HG02571 (cell line): ENCODE measurements at regions not wholly inside any gene's neighbourhood (a gene's known extent, or its start where the extent isn't known, plus 50 kb on each side); places are given as distances from the start of the nearest gene placed in this dataset.

Experiments used
- ATAC-seq: cut with Tn5 transposase; IDR thresholded peaks from one replicate; pipeline ENCODE4 v1.9.1; 2021; ENCODE audit warnings: mild to moderate bottlenecking, moderate library complexity; ENCODE audit not compliant: unreplicated experiment

- ATAC-seq = no peak
Measured at GRCh38 chr6:105779110-105779509, 307.0 kb upstream of the PRDM1 start.

- no peak for ATAC-seq
Measured at GRCh38 chr6:105775095-105775494, 311.0 kb upstream of the PRDM1 start.

GRCh38 chr6:105774247-105774646 is 311.9 kb upstream of the PRDM1 start:
- ATAC-seq = peak; percentile 93

DNA sequence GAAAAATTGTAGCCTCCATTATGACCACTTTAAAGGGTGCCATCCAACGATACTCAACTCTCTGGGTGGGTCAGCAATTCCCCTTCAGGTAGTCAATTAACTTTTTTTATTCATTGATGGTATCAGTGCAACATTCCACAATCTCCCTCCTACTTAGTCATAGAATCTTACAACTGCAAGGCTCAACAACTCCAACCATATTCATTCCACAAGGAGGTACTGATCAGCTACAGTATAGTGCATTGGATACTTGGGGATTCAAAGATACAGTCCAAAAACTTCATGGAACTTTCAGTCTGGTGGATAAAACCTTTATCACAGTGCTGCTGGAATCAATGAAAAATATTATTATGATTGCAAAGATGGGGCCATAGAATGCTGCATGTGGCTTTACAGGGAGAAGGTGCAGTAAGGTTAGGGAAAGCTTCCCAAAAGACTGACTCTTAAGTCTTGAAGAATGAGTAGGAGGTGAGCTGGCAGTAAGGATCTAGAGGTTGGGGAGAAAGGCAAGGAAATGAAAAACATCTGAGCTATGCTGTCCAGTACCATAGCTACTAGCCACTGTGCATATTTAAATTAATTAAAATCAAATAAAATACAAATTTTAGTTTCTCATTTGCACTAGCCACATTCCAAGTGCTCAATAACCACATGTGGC is 314.7 kb upstream of the PRDM1 start:
- ATAC-seq = no peak

DNA sequence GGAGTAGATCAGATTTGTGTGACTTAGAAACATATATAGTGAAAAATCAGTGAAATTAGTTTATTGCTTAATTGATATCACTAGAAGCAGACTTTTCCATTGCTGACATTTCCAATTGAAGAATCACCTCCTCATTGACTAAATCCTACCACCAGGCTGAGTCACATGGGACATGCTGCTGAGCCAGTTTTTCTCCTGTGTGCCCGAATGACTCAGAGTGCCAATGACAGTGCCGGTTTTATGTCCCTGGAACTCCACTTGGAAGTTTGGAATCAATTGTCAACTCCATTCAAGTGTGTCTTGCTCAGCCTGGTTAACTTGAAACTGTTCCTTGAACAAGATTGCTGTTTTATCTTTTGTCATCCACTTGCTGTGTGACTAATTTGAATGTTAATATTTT is 316.1 kb upstream of the PRDM1 start:
- ATAC-seq = no peak

- no peak for ATAC-seq
Measured at GRCh38 chr6:105769197-105769596, 316.9 kb upstream of the PRDM1 start.

GRCh38 chr6:105767541-105767940 is 318.6 kb upstream of the PRDM1 start:
- ATAC-seq = no peak

- no peak for ATAC-seq
Measured at GRCh38 chr6:105765239-105765638, 320.9 kb upstream of the PRDM1 start.

DNA sequence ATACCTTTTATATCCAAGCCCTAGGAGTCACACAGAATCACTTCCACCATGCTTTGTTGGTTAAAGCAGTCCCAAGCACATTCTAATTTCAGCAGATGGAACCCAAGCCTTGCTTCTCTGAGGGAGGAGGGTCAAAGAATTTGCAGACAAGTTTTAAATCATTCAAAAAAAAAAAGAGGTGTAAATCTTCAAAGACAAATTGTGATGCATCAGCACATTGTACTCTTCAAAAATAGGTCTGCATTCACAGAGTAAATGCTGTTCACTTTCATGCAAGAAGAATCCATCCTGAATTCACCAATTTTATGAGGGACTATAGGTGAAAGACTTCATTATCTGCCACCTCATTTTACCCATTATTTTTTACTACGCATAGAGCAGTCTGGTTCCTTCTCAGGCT is 321.8 kb upstream of the PRDM1 start:
- no peak for ATAC-seq

DNA sequence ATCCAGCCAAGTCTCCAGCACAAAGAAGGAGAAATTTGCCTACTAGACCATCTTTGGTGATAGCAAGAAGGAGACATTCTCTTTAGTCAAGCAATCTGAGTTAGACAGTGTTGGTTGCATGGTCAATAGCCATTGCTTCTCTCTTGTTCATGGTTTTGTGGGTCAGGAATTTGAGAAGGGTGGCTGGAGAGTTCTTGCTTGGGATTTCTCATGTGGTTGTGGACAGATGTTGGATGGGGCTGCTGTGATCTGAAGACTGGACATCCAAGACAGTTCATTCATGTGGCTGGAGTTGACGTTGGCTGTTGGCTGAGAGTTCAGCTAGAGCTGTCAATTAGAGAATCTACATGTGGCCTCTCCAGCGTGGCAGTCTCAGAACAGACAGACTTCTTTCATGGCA is 322.3 kb upstream of the PRDM1 start:
- ATAC-seq = no peak

GRCh38 chr6:105760746-105761145 is 325.4 kb upstream of the PRDM1 start:
- ATAC-seq = no peak

DNA sequence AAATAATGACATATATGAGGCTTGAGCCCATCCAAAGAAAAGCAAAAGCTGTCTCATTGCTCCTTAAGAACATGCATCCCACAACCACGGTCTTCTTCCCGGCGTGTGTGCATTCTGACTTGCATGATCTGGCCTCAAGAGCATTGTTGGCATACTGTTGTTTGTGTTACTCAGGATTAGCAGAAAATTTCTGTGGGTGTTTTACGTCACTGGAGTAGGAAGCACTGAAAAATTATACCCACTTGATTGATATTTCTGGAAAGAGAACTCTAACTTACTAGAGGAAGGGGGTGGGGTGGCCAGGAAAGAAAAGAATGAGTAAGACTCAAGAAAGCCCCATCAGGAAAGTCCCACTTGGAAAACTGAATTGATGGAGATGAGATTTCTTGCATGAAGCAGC is 326.2 kb upstream of the PRDM1 start:
- no peak for ATAC-seq

- ATAC-seq = no peak
Measured at GRCh38 chr6:105759015-105759414, 327.1 kb upstream of the PRDM1 start.

- peak; percentile 91 for ATAC-seq
Measured at GRCh38 chr6:105757512-105758200, 328.5 kb upstream of the PRDM1 start.

GRCh38 chr6:105755885-105756284 is 330.3 kb upstream of the PRDM1 start:
- no peak for ATAC-seq

DNA sequence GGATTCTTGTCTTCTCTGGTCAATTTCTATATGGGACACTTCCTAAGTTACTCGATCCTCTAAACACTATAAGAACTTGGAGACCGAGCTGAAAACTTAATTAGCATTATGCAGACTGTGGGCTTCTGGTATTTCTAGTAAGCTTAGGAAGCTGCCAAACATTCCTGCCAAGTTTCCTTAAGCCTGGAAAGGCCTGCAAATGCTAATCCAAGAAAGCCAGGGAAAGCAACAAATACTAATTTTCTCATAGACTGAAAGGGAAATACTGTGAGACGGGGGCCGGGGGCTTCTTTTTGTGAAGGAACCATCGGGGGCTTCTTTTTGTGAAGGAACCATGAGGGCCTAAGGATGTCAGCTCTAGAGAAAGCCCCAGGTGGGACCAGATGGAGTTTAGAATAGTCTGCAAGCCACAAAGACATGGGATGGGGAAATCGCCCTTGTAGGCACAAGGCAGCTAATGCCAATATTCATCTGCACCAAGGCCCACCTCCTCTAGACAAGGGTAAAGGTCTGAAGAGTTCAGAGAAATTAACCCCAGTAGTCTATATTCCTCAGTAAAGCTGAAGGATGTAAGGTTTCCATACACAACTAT is 332.4 kb upstream of the PRDM1 start:
- no peak for ATAC-seq

- ATAC-seq = no peak
Measured at GRCh38 chr6:105753207-105753606, 332.9 kb upstream of the PRDM1 start.

GRCh38 chr6:105750089-105750488 is 336.0 kb upstream of the PRDM1 start:
- no peak for ATAC-seq

DNA sequence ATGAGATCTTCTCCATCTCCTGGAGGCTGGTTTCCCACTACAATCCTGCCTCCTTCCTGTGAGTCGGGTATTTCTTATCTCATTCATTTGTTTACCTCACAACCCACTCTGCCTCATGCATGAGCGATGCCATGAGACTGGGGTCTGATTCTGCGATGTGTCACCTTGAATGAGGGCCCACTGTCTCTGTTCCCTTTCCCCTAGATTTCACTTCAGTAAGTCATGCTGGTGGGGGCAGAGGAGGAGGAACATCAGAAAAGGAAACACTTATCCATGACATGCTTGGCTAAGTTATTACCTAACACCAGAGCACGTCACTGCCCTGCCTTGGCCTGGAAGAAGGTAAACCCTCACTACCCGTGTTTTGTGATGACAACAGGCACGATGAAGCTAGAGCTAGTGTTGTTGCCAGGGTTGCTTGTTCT is 337.4 kb upstream of the PRDM1 start:
- no peak for ATAC-seq

DNA sequence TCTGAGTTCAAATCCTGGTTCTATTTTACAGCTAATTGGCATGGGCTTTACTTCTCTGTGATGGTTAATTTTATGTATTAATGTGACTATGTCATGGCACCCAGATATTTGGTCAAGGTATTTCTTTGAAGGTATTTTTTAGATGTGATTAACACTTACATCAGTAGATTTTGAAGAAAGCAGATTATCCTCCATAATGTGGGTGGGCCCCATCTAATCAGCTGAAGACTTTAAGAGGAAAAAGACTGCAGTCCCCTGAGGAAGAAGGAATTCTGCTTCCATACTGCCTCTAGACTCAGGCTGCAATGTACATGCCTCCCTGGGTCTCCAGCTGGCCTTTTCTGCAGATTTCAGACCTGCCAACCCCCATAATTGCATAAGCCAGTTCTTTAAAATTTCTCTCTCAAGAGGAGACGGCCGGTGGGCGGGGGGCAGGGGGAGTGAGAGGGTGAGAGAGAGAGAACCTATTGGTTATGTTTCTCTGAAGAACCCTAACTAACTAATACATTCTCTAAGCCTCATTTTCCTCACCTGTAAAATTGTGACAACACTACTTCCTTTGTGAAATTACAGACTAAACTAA is 338.2 kb upstream of the PRDM1 start:
- ATAC-seq = no peak

DNA sequence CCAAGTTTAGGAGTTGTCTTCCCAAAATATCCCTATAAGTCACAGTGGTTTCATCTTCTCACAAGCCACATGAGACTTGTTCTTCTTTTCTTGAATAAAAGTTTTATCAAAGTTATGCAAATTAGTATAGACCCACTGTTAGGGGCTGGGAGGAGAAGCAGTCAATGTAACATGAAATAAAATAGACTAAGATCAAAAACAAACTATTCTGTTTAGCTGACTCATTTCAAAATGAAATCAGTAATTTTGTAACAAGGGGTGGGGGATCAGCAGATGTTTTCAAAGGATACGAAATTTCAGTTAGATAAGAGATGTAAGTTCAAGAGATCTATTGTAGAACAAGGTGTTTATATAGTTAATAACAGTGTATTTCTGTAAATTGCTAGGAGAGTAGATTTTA is 339.6 kb upstream of the PRDM1 start:
- ATAC-seq = no peak

DNA sequence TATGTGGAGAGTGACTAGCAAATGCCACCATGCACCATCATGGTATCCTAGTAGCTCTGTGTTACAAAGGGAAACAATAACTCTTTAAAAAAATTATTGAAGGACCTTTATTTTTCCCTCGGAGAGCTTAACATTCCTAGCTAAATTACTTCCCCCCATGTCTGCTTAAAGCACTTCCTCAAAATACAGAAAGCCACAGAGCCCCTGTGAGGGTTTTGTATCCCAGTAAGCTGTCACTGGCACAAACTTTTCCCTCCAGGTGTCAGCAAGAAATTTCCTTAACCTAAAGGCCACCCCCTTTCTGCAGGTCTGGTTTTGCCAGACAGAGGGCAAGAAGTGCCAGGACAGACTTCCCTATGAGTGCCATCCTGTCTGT is 340.0 kb upstream of the PRDM1 start:
- no peak for ATAC-seq
